ENCODE measurements at regions not wholly inside any gene's neighbourhood (a gene's known extent, or its start where the extent isn't known, plus 50 kb on each side); places are given as distances from the start of the nearest gene placed in this dataset.

DNA sequence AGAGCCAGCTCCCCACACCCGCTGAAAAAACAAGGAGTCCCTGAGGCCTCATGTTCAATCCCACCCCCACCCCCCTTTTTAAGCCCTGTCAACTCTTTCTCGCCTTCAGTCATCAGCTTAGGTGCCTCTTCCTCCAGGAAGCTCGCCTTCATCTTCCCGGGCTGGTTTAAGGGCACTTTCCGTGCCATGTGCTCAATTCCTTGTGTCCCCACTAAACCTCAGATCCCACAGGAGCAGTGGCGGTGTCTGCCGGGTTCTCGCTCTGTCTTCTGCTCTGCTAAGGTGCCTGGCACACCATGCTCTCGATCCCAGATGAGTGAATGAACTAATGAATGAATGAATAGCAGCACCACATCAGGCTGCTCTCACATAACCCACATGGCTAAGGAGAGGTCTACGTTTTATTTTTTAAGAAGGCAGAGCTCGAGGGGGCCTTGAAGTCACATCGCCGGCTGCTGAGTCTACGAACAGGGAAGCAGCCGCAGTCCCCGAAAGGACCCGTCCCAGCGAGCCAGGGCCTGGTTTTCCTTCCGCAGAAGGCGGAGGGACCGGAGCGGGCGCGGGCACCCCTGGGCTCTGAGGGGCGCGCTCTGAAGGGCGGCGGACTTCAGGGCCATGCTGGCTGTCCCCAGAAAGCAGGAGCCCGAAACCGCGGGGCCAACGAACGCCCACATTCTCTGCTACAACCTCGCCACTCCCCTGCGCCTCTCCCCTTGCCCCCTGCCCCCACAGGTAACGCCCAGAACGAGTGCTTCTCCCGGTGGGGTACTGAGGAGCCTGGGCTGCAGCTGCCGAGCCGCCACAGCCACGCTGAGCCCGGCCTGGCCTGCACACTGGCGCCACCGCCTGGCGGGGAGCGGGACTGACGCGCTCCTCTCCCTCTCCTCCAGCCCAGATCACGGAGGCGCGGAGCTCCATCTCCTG is 73.4 kb upstream of the KCNMA1 start:
- no peak for DNase-seq (ENCODE audit: low read depth in 2 of 2)

DNA sequence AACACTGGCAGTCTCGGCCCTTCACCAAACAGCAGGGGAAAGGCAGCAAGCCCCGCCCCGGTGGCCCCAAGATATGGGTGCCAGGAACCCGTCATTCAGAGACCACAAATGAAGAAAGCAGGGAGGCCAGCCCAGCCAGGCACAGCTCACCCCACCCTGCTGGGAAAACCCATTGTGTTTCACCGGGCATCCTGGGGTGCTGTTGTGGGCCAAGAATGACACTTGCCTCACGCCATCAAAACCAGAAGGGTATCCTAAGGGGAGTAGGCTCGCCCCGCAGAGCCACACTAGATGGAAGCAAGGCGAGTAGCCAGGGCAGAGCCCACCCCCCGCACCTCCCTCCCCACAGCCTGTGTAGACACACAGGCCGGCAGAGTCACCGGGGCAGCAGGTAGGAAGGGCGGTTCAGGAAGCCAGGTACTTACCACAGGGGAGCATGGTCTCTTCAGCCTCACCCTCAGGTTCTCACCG is 72.5 kb upstream of the KCNMA1 start:
- no peak for DNase-seq (ENCODE audit: low read depth in 2 of 2)

DNA sequence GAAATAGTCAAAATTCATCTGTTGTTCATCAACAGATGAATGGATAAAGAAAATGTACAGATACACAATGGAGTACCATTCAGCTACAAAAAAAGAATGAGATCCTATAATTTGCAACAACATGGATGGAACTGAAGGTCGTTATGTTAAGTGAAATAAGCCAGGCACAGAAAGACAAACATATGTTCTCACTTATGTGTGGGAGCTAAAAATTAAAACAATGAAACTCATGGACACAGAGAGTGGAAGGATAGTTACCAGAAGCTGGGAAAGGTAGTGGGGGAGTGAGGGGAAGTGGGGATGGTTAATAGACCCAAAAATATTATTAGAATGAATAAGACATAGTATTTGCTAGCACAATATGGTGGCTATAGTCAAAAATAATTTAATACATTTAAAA is 70.0 kb upstream of the KCNMA1 start:
- no peak for DNase-seq (ENCODE audit: low read depth in 2 of 2)

DNA sequence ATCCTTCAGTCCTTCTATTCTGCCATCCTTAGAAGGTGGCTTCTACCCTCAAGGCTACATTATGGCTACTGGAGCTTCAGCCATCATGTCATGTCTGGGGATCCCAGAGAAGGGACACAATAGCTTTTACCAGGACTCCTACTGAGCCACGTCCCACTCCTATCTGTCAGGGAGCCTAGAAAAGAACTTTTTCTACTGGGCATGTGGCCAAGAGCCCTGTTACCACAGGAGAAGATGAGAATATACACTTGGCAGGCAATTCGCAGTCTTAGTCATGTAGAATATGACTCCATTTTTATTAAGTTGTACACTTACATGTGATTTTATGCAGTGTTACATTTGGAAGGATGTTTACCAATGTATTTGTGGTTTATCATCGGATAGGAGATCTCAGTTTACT is 64.6 kb upstream of the KCNMA1 start:
- peak; percentile 83 to 85 for DNase-seq (ENCODE audit: low read depth in 2 of 2)

DNA sequence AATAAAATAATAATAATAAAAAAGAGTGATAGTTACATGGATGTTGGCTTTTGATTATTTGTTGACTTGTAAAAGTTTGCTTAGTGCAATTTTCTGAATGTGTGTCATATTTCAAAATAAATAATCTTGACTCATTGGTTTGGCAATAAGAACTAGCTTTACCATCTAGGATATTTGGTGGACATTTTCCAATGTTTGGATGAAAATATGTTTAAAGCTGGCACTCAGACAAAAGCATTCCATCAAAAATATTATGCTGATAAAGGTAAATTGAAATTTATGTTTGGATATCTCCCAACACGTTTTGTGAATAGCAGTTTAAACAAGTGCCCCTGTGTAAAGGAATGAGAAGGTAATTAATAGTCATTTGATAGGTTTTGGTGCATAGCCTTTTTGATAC is 62.5 kb upstream of the KCNMA1 start:
- no peak for DNase-seq (ENCODE audit: low read depth in 2 of 2)

DNA sequence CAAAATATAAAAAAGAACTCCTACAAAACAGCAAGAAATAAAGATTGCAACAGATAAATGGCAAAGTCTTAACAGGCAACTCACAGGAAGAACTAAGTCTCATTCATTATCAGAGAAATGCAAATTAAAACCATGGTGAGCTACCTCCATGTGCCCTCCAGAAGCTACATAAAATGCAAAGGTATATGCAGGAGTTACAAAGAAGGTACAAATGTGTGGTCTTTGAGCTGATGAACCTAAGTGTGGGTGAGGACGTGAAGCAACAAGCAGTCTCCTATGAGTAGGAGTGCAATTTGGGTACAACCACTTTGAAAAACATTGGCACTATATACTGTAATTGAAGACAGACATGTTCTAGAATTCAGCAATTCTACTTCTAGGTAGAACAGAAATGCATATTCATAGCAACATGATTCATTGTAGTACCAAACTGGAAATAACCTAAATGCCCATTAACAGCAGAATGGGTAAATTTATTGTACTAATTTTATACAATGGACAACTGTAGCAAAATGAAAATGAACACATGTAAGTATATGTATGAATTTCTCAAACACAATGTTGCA is 61.6 kb upstream of the KCNMA1 start:
- DNase-seq (ENCODE audit: low read depth in 2 of 2): no peak

DNA sequence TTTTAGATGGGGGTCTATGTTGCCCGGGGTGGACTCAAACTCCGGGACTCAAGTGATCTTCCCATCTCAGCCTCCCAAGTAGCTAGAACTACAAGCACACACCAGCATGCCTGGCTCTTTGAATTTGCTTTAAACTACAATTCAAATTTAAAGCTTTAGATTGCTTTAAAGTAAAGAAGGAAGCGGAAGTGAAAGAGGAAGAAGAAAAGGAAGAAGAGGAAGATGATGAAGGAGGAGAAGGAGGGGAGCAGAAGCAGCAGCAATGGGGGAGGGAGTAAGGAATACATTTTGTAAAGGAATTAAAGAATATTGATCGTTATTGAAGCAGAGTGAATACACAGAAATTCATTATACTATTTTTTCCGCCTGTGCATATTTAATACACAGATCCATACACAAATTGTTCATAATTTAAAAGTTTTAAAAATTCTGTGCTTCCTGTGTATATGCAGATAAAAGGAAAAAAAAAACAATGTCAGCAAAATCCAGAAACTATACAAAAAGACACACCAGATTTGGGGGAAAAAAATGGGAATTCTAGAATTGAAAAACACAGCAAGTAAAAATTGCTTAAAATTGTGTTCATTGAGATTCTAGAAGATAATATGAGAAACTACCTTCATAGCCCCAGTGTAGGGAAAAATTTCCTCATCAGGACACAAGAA is 60.8 kb upstream of the KCNMA1 start:
- no peak for DNase-seq (ENCODE audit: low read depth in 2 of 2)

DNA sequence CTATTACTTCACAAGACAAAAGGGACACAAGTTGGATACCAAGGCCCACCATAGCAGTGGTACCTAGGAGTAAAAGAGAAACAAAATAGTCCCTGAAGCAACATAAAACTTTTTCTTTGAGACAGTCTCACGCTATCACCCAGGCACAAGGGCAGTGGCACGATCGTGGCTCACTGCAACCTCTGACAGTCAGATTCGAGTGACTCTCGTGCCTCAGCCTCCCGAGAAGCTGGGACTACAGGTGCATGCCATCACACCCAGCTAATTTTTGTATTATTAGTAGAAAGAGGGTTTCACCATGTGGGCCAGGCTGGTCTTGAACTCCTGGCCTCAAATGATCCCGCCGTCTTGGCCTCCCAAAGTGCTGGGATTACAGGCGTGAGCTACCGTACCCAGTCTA is 59.0 kb upstream of the KCNMA1 start:
- no peak for DNase-seq (ENCODE audit: low read depth in 2 of 2)

DNA sequence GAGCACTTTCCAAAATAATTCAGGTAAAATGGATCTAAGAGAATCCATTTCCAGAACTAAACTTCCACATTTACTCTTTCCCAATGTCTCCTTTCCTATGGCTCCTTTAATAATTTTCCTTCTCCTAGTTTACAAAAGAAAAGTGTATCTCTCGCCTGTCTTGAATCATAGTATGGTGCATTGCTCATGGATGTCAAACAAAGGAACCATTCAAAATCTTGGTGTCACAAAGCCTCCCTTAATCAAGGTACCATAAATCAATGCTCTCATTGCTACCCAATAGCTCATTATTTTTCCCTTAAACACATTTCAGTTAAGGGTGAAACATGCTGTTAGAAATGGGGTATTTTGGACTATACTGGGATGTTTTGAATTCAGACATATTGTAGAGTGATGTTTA is 57.6 kb upstream of the KCNMA1 start:
- DNase-seq (ENCODE audit: low read depth in 2 of 2): no peak

DNA sequence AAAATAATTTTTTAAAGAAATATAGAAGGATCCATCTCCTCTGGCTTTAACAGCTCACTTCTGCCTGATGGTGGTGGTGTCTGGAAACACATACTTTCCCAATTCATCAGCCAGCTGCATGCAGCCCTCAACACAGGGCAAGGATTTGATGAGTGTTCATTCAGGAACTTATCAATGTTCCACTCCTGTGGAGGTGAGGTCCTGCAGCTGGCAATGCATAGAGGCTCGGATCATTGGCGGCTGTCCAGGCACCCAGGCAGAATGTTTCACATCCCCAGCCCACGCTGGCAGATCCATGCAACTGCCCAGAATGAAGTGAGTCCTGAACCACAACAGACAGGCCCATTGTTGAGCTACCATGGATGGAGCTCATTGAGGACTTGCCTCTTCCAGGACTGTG is 55.2 kb upstream of the KCNMA1 start:
- DNase-seq (ENCODE audit: low read depth in 2 of 2): no peak

DNA sequence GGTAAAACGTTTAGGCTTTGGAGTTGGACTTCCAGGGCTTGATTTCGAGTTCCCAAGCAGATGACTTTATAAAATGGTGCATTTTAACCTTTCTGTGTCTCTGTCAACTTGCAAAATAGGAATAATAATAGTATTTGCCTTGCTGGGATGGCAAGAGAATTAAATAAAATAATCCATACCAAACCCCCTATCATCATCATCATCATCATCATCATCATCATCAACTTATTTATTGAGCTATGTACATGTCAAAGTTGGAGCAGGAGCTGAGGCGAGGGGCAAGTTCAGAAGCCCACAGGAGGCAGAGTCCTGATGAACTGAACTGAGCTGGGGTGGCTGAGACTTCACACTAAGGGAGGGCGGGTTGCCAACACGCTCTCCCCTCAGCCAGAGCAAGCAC is 51.7 kb upstream of the KCNMA1 start:
- no peak for DNase-seq (ENCODE audit: low read depth in 2 of 2)

DNA sequence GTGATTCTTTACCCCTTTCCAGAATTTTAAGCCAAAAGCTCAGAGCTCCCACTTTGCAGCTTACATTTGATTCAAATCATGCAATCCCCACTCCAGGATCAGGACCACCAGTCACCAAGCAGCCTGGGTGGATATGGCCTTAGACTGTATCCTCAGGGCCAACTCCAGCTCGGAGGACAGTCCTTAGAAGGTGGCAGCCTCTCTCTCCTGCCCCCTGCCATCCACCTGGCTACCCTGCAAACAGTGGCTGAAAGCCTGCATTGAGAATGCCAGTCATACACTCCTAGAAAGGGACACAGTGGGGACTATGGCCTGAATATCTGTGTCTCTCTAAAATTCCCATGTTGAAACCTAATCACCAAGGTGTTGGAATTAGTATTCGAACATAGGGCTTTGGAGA is 50.0 kb upstream of the KCNMA1 start:
- no peak for DNase-seq (ENCODE audit: low read depth in 2 of 2)

Measured in fibroblast of skin of left quadriceps (primary cell).